OCI-LY7 (cell line): ENCODE measurements at regions not wholly inside any gene's neighbourhood (a gene's known extent, or its start where the extent isn't known, plus 50 kb on each side); places are given as distances from the start of the nearest gene placed in this dataset.
"Not testable (repeated sequence)": the region's sequence is repeated elsewhere in the genome, so short reads cannot be mapped to it uniquely, and the experiment has no call there.

Source experiments
- BruUV-seq: library from RNA; stranded (reverse); fragments of 400-500 nt; replicated peaks from 2 replicates; lab custom pipeline; 2021; lab: Mats Ljungman, UMichigan
- CTCF ChIA-PET: fragments of 300-600 bp; sonication (Branson Sonifier 250); formaldehyde crosslinking; loops from one replicate; lab custom pipeline; 2022; ENCODE audit warnings: antibody characterized with exemption; ENCODE audit not compliant: unreplicated experiment; lab: Charles Lee
- POLR2A ChIA-PET: fragments of 300-600 bp; sonication (Branson Sonifier 250); formaldehyde crosslinking; loops from one replicate; lab custom pipeline; 2022; ENCODE audit warnings: antibody characterized with exemption; lab: Charles Lee
- DNase-seq: peaks from one replicate; pipeline ENCODE4 v3.0.0-alpha.2; 2015; ENCODE audit warnings: low spot score
- H2AFZ ChIP-seq: fragments of 200-600 bp; sonication (generic), shearing (Covaris generic); 2 replicates; pipeline ENCODE4 v1.6.1; 2014; ENCODE audit warnings: mild to moderate bottlenecking, antibody characterized with exemption, low read length, moderate library complexity
- H3K27ac ChIP-seq: fragments of 200-600 bp; sonication (generic); 2 replicates; pipeline ENCODE4 v1.5.1; 2014; ENCODE audit warnings: mixed run types, low read depth, mild to moderate bottlenecking, moderate library complexity, low read length, inconsistent platforms; ENCODE audit not compliant: poor library complexity, severe bottlenecking
- H3K36me3 ChIP-seq: fragments of 200-600 bp; sonication (generic); 2 replicates; pipeline ENCODE4 v1.6.1; 2014; ENCODE audit warnings: mild to moderate bottlenecking, antibody characterized with exemption, low read length, moderate library complexity, mixed read lengths; ENCODE audit not compliant: insufficient read depth
- H3K4me1 ChIP-seq: fragments of 200-600 bp; sonication (generic); 2 replicates; pipeline ENCODE4 v1.5.1; 2014; ENCODE audit warnings: mild to moderate bottlenecking, low read length; ENCODE audit not compliant: insufficient read depth, poor library complexity, severe bottlenecking
- H3K4me2 ChIP-seq: fragments of 200-600 bp; sonication (generic); 2 replicates; pipeline ENCODE4 v1.6.1; 2014; ENCODE audit warnings: mild to moderate bottlenecking, low read length
- H3K4me3 ChIP-seq: fragments of 200-600 bp; sonication (generic); 2 replicates; pipeline ENCODE4 v1.5.1; 2014; ENCODE audit warnings: mild to moderate bottlenecking, low read depth, low read length; ENCODE audit not compliant: poor library complexity, severe bottlenecking
- H3K79me2 ChIP-seq: fragments of 200-600 bp; sonication (generic); 2 replicates; pipeline ENCODE4 v1.6.1; 2016; ENCODE audit warnings: low read depth, mild to moderate bottlenecking, low read length, moderate library complexity, mixed read lengths; ENCODE audit not compliant: insufficient read depth
- H3K9me2 ChIP-seq: fragments of 200-600 bp; sonication (generic); 2 replicates; pipeline ENCODE4 v1.6.1; 2016; ENCODE audit warnings: mild to moderate bottlenecking, low read length, mixed read lengths; ENCODE audit not compliant: insufficient read depth
- H3K9me3 ChIP-seq: fragments of 200-600 bp; sonication (generic); 2 replicates; pipeline ENCODE4 v1.6.1; 2014; ENCODE audit warnings: mild to moderate bottlenecking, mixed run types, low read length, mixed read lengths
- H4K20me1 ChIP-seq: fragments of 200-600 bp; sonication (generic); 2 replicates; pipeline ENCODE4 v1.6.1; 2014; ENCODE audit warnings: mild to moderate bottlenecking, antibody characterized with exemption, low read length, moderate library complexity, mixed read lengths; ENCODE audit not compliant: insufficient read depth
- EZH2phosphoT487 ChIP-seq: fragments of 200-600 bp; sonication (generic); IDR thresholded peaks from 2 replicates; pipeline ENCODE4 v1.6.1; 2018; ENCODE audit warnings: low read depth, borderline replicate concordance, mild to moderate bottlenecking, mixed run types, antibody characterized with exemption, low read length, moderate library complexity, mixed read lengths
- intact Hi-C: fragments of 100-400 bp; cut with micrococcal nuclease; formaldehyde crosslinking; loops from one replicate; pipeline ENCODE4 v1.10.0; 2022; ENCODE audit not compliant: unreplicated experiment
- TF ChIP-seq, protein P1 (sequence below): fragments of 200-600 bp; sonication (generic); conservative IDR thresholded peaks from 2 replicates; pipeline ENCODE4 v1.5.1; 2014; ENCODE audit warnings: mild to moderate bottlenecking, antibody characterized with exemption, low read length, moderate library complexity, mixed read lengths

DNA sequence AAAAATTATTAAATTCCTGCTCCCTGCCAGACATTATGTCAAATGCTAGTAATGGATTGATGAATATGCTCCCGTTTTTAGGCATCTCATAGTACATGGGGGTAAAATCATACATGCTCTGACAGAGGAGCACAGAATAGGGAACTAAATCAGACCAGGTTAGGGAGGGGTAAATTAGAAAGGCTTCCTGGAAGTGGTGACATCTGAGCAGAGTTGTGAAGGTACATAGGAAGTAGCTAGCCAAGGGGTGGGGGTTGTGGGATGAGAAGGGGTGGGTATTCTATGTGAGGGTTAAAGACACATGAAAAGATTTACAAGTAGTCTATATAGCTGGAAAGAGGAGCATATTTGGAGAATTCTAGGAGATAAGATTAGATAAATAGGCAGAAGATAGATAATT is 171.7 kb upstream of the FBXO33 start:
- Histone ChIP-seq H3K36me3 (no peaks in the 10 kb centered on the region), H3K4me3 (no peak overlapping the region), H3K79me2 (no peaks in the 10 kb centered on the region), H3K9me3 (no peaks in the 10 kb centered on the region), H4K20me1 (no peaks in the 10 kb centered on the region), H3K9me2 (no peaks in the 10 kb centered on the region), H2AFZ (no peak overlapping the region), H3K4me1 (no peaks in the 10 kb centered on the region), H3K4me2 (no peak overlapping the region), H3K27ac (no peak overlapping the region)
- intact Hi-C loops = no loop called here
- BruUV-seq = no TSS peak
- no peak for TF ChIP-seq EZH2phosphoT487
- TF ChIP-seq, protein P1, sequence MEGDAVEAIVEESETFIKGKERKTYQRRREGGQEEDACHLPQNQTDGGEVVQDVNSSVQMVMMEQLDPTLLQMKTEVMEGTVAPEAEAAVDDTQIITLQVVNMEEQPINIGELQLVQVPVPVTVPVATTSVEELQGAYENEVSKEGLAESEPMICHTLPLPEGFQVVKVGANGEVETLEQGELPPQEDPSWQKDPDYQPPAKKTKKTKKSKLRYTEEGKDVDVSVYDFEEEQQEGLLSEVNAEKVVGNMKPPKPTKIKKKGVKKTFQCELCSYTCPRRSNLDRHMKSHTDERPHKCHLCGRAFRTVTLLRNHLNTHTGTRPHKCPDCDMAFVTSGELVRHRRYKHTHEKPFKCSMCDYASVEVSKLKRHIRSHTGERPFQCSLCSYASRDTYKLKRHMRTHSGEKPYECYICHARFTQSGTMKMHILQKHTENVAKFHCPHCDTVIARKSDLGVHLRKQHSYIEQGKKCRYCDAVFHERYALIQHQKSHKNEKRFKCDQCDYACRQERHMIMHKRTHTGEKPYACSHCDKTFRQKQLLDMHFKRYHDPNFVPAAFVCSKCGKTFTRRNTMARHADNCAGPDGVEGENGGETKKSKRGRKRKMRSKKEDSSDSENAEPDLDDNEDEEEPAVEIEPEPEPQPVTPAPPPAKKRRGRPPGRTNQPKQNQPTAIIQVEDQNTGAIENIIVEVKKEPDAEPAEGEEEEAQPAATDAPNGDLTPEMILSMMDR = no peak
- ChIA-PET CTCF (no interaction called here), POLR2A (interaction anchor here (0.7 kb wide), 1 partner anchor 282 kb away, joined by 3 read pairs; no protein-coding TSS in a partner anchor)
- DNase-seq = no peak

DNA sequence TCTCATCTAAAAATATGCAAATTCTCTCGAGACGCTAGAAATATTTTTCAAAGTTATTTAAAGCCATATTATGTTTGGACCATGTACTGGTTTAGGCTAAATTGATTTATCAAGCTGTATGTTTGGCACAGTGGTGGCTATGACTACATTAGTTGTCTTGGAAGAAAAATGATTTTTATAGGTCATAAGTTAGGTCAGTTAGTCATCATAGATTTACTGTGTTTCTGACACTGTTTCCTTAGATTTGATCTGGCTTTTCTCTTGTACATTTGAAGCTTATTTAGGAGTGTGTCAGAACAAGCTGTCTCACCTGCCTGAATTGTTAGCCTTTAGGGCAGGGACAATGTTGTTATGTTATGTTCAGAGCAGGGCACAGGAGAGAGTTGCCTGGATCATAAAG is 161.1 kb upstream of the FBXO33 start:
- no peaks in the 10 kb centered on the region for H3K79me2 ChIP-seq
- no peaks in the 10 kb centered on the region for H3K36me3 ChIP-seq
- no peak overlapping the region for H3K4me2 ChIP-seq
- ChIA-PET POLR2A (interaction anchor here (1.4 kb wide), 1 partner anchor 21 kb away, joined by 4 read pairs; no protein-coding TSS in a partner anchor), CTCF (no interaction called here)
- no peaks in the 10 kb centered on the region for H3K9me3 ChIP-seq
- intact Hi-C loops = no loop called here
- TF ChIP-seq EZH2phosphoT487 = no peak
- TF ChIP-seq, protein P1 = no peak
- no peak overlapping the region for H3K27ac ChIP-seq
- no peaks in the 10 kb centered on the region for H3K4me1 ChIP-seq
- H3K9me2 ChIP-seq = no peaks in the 10 kb centered on the region
- H4K20me1 ChIP-seq = no peaks in the 10 kb centered on the region
- H3K4me3 ChIP-seq = no peak overlapping the region
- BruUV-seq = no TSS peak
- no peak overlapping the region for H2AFZ ChIP-seq
- DNase-seq = no peak

DNA sequence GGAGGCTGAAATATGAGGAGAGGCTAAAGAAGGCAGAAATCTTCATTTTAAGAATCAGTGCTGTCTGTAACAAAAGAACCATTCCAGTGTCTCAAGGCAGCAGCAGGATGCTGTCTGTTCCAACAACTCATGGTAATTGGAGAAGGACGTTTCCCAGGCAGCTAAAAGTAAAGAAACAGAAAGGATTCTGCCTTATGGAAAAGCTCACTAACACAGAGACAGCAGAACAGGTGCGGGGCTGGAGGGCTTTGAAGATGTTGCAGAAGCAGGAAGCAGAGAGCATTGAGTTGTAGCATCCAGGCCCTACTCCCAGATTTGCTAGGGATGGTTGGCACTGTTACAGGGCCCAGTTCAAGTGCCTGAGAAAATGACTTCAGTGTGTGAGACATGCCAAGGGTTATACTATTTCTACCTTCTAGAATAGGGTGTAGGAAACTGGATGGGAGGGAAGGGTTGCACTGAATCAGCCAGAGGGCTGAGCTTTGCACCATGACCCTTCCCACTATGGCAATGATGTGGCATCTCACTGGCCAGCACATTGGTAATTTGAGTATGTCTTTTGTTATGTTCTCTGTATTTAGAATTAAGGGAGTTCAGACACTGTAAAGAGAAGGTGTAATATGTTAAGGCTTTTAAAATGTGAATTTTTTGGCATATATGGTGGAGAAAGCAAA is 160.0 kb upstream of the FBXO33 start:
- no TSS peak for BruUV-seq
- no peaks in the 10 kb centered on the region for H3K9me3 ChIP-seq
- DNase-seq = no peak
- H3K27ac ChIP-seq = no peak overlapping the region
- CTCF ChIA-PET = no interaction called here
- TF ChIP-seq, protein P1 = no peak
- no peak for TF ChIP-seq EZH2phosphoT487
- POLR2A ChIA-PET = interaction anchor here (1.4 kb wide), 1 partner anchor 22 kb away, joined by 4 read pairs; no protein-coding TSS in a partner anchor
- no peaks in the 10 kb centered on the region for H3K4me1 ChIP-seq
- no peaks in the 10 kb centered on the region for H3K9me2 ChIP-seq
- H4K20me1 ChIP-seq = no peaks in the 10 kb centered on the region
- H3K79me2 ChIP-seq = no peaks in the 10 kb centered on the region
- H3K36me3 ChIP-seq = no peaks in the 10 kb centered on the region
- no peak overlapping the region for H3K4me2 ChIP-seq
- no peak overlapping the region for H2AFZ ChIP-seq
- intact Hi-C loops = no loop called here
- H3K4me3 ChIP-seq = no peak overlapping the region

DNA sequence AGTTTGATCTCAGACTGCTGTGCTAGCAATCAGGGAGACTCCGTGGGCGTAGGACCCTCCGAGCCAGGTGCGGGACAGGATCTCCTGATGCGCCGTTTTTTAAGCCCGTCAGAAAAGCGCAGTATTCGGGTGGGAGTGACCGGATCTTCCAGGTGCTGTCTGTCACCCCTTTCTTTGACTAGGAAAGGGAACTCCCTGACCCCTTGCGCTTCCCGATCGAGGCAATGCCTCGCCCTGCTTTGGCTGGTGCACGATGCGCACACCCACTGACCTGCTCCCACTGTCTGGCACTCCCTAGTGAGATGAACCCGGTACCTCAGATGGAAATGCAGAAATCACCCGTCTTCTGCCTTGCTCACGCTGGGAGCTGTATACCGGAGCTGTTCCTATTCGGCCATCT is 157.6 kb upstream of the FBXO33 start:
- H3K4me3 ChIP-seq, H3K4me1 ChIP-seq, H3K9me2 ChIP-seq, H3K9me3 ChIP-seq, DNase-seq, POLR2A ChIA-PET, H3K27ac ChIP-seq, BruUV-seq, H3K79me2 ChIP-seq, CTCF ChIA-PET, H4K20me1 ChIP-seq, H3K4me2 ChIP-seq, H3K36me3 ChIP-seq, H2AFZ ChIP-seq, intact Hi-C loops: not testable (repeated sequence)
